ENCODE measurements at regions not wholly inside any gene's neighbourhood (a gene's known extent, or its start where the extent isn't known, plus 50 kb on each side); places are given as distances from the start of the nearest gene placed in this dataset.

- H3K9me3 ChIP-seq (ENCODE audit: low read depth, low read length, poor library complexity, severe bottlenecking), result no peaks in the 10 kb centered on the region
- H3K27me3 ChIP-seq (replicated peaks; ENCODE audit: insufficient read depth, low read depth, low read length, poor library complexity), result no peaks in the 10 kb centered on the region
- TF ChIP-seq, protein P1, sequence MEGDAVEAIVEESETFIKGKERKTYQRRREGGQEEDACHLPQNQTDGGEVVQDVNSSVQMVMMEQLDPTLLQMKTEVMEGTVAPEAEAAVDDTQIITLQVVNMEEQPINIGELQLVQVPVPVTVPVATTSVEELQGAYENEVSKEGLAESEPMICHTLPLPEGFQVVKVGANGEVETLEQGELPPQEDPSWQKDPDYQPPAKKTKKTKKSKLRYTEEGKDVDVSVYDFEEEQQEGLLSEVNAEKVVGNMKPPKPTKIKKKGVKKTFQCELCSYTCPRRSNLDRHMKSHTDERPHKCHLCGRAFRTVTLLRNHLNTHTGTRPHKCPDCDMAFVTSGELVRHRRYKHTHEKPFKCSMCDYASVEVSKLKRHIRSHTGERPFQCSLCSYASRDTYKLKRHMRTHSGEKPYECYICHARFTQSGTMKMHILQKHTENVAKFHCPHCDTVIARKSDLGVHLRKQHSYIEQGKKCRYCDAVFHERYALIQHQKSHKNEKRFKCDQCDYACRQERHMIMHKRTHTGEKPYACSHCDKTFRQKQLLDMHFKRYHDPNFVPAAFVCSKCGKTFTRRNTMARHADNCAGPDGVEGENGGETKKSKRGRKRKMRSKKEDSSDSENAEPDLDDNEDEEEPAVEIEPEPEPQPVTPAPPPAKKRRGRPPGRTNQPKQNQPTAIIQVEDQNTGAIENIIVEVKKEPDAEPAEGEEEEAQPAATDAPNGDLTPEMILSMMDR (conservative IDR thresholded peaks at IDR 0.05; ENCODE audit: low read depth, low read length), result no peak
- no peak for TF ChIP-seq EZH2 (IDR thresholded peaks at IDR 0.05; ENCODE audit: borderline replicate concordance, low read depth, low read length, poor library complexity, severe bottlenecking)
- CTCF ChIA-PET, result no interaction called here
- H3K4me1 ChIP-seq (ENCODE audit: insufficient read depth, low read length, poor library complexity, severe bottlenecking), result peaks cover 13% of the 10 kb centered on the region
- DNase-seq (ENCODE audit: low spot score), result no peak
- no TSS peak for BruUV-seq (replicated peaks)
- POLR2A ChIA-PET (ENCODE audit: low non-redundant PET), result no interaction called here
- H3K36me3 ChIP-seq (ENCODE audit: insufficient read depth, low read length, poor library complexity, severe bottlenecking), result no peaks in the 10 kb centered on the region
- H3K27ac ChIP-seq (ENCODE audit: low read depth, low read length, poor library complexity, severe bottlenecking), result no peak overlapping the region
- intact Hi-C loops (cut with micrococcal nuclease; ENCODE audit: unreplicated experiment), result no loop called here
- no peak overlapping the region for H3K4me3 ChIP-seq (ENCODE audit: low read depth, low read length, poor library complexity, severe bottlenecking)
Observed at GRCh38 chr3:190762801-190763200, 99.7 kb downstream of the GMNC start.

DNA sequence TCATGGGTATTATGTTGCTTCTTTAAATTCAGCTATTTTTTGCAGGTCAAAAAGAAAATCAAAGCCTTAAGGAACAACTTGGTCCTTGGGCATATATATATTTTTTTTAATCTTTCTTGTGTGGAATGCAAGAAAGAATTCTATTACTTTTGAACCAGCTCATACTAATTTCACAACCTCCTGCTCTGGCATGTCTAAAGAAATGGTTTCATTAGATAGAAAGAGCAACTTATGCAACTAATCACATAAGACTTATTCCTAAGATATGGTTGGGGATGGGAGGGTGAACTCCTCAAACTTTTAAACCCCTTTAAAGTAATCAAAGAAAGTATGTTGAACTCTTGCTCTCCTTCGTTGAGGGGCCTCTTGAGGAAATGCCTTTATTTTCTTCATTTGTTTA is 114.9 kb downstream of the GMNC start:
- ChIA-PET CTCF (no interaction called here), POLR2A (ENCODE audit: low non-redundant PET) (no interaction called here)
- Histone ChIP-seq H3K27ac (ENCODE audit: low read depth, low read length, poor library complexity, severe bottlenecking) (no peak overlapping the region), H3K4me3 (ENCODE audit: low read depth, low read length, poor library complexity, severe bottlenecking) (no peak overlapping the region), H3K9me3 (ENCODE audit: low read depth, low read length, poor library complexity, severe bottlenecking) (no peaks in the 10 kb centered on the region), H3K4me1 (ENCODE audit: insufficient read depth, low read length, poor library complexity, severe bottlenecking) (no peaks in the 10 kb centered on the region), H3K36me3 (ENCODE audit: insufficient read depth, low read length, poor library complexity, severe bottlenecking) (no peaks in the 10 kb centered on the region), H3K27me3 (replicated peaks; ENCODE audit: insufficient read depth, low read depth, low read length, poor library complexity) (no peaks in the 10 kb centered on the region)
- TF ChIP-seq EZH2 (IDR thresholded peaks at IDR 0.05; ENCODE audit: borderline replicate concordance, low read depth, low read length, poor library complexity, severe bottlenecking), result no peak
- TF ChIP-seq, protein P1 (conservative IDR thresholded peaks at IDR 0.05; ENCODE audit: low read depth, low read length), result no peak
- BruUV-seq (replicated peaks), result no TSS peak
- intact Hi-C loops (cut with micrococcal nuclease; ENCODE audit: unreplicated experiment), result no loop called here
- no peak for DNase-seq (ENCODE audit: low spot score)

DNA sequence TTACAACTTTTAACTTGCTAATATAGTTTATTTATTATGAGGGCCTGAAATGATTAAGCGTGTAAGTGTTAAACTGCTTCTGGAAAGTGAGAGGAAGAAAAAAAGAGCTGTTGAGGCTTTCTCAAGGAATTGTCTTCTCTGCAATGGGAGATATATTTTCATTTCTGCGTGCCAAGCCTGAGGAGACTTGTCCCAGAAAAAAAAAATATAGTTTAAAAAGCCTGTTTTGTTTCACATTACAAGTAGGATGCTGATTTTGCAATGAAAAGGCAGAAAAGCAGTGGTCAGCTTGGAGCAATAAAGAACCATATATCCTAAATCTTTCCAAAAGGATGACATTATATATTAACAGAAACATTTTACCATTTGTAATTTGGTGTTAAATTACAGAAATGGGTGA is 115.5 kb downstream of the GMNC start:
- TF ChIP-seq, protein P1 (conservative IDR thresholded peaks at IDR 0.05; ENCODE audit: low read depth, low read length), result no peak
- TF ChIP-seq EZH2 (IDR thresholded peaks at IDR 0.05; ENCODE audit: borderline replicate concordance, low read depth, low read length, poor library complexity, severe bottlenecking), result no peak
- H3K27ac ChIP-seq (ENCODE audit: low read depth, low read length, poor library complexity, severe bottlenecking), result no peak overlapping the region
- no peaks in the 10 kb centered on the region for H3K9me3 ChIP-seq (ENCODE audit: low read depth, low read length, poor library complexity, severe bottlenecking)
- H3K36me3 ChIP-seq (ENCODE audit: insufficient read depth, low read length, poor library complexity, severe bottlenecking), result no peaks in the 10 kb centered on the region
- POLR2A ChIA-PET (ENCODE audit: low non-redundant PET), result no interaction called here
- no peak for DNase-seq (ENCODE audit: low spot score)
- no peak overlapping the region for H3K4me3 ChIP-seq (ENCODE audit: low read depth, low read length, poor library complexity, severe bottlenecking)
- intact Hi-C loops (cut with micrococcal nuclease; ENCODE audit: unreplicated experiment), result no loop called here
- no peaks in the 10 kb centered on the region for H3K27me3 ChIP-seq (replicated peaks; ENCODE audit: insufficient read depth, low read depth, low read length, poor library complexity)
- no peaks in the 10 kb centered on the region for H3K4me1 ChIP-seq (ENCODE audit: insufficient read depth, low read length, poor library complexity, severe bottlenecking)
- CTCF ChIA-PET, result no interaction called here
- no TSS peak for BruUV-seq (replicated peaks)
